Liver (tissue), 8 donors: ENCODE measurements at regions not wholly inside any gene's neighbourhood (a gene's known extent, or its start where the extent isn't known, plus 50 kb on each side); places are given as distances from the start of the nearest gene placed in this dataset.

Experiments used
- DNase-seq: peaks from one replicate; pipeline ENCODE4 v3.0.0-alpha.2; 2017; ENCODE audit warnings: low spot score
- H3K27ac ChIP-seq, 2 donors: one replicate each; pipeline ENCODE4 v1.7.0; 2013; ENCODE audit warnings: inconsistent platforms in 2 of 2, low read length in 2 of 2, control low read depth in 1 of 2, low read depth in 1 of 2, mild to moderate bottlenecking in 1 of 2
- H3K27me3 ChIP-seq, 4 donors: one replicate each; pipeline versions ENCODE4 v1.6.1 to v1.7.0; 2013; ENCODE audit warnings: low read length in 3 of 4, inconsistent platforms in 1 of 4, mild to moderate bottlenecking in 1 of 4, moderate library complexity in 1 of 4; ENCODE audit not compliant: control insufficient read depth in 4 of 4, insufficient read depth in 4 of 4
- H3K36me3 ChIP-seq, 4 donors: one replicate each; pipeline versions ENCODE4 v1.6.1 to v1.7.0; 2013; ENCODE audit warnings: low read length in 3 of 4, mild to moderate bottlenecking in 3 of 4, low read depth in 1 of 4, moderate library complexity in 1 of 4; ENCODE audit not compliant: control insufficient read depth in 4 of 4, insufficient read depth in 3 of 4
- H3K4me1 ChIP-seq, 4 donors: one replicate each; pipeline versions ENCODE4 v1.6.1 to v1.7.0; 2013; ENCODE audit warnings: low read length in 3 of 4, mild to moderate bottlenecking in 3 of 4, moderate library complexity in 1 of 4; ENCODE audit not compliant: control insufficient read depth in 4 of 4, insufficient read depth in 4 of 4
- H3K4me3 ChIP-seq, 3 donors: one replicate each; pipeline versions ENCODE4 v1.6.1 to v1.7.0; 2013; ENCODE audit warnings: low read length in 3 of 3, control low read depth in 1 of 3, low read depth in 1 of 3, mild to moderate bottlenecking in 1 of 3
- H3K9ac ChIP-seq, 2 donors: one replicate each; pipeline ENCODE4 v1.7.0; 2013; ENCODE audit warnings: low read length in 2 of 2, mild to moderate bottlenecking in 2 of 2, moderate library complexity in 2 of 2, control low read depth in 1 of 2, low read depth in 1 of 2
- H3K9me3 ChIP-seq, 4 donors: one replicate each; pipeline versions ENCODE4 v1.6.1 to v1.7.0; 2013; ENCODE audit warnings: low read length in 3 of 4; ENCODE audit not compliant: control insufficient read depth in 4 of 4
- CTCF ChIP-seq: fragments of 150-350 bp; IDR thresholded peaks from 2 replicates; pipeline ENCODE4 v1.5.1; 2017; ENCODE audit warnings: improper control_type of control experiment, low read depth, low read length; ENCODE audit not compliant: missing input control
- EGR1 ChIP-seq, 2 donors: IDR thresholded peaks; 2 replicates each; pipeline ENCODE4 v1.6.1; 2016 to 2018; ENCODE audit warnings: antibody characterized with exemption in 2 of 2, low read depth in 2 of 2
- FOXA2 ChIP-seq: IDR thresholded peaks from 2 replicates; pipeline ENCODE4 v1.6.1; 2016; ENCODE audit warnings: antibody characterized with exemption
- GABPA ChIP-seq, 2 donors: IDR thresholded peaks in 1 of 2; conservative IDR thresholded peaks in 1 of 2; 2 replicates each; pipeline ENCODE4 v1.6.1; 2016; ENCODE audit warnings: antibody characterized with exemption in 2 of 2, mild to moderate bottlenecking in 1 of 2, moderate library complexity in 1 of 2
- JUND ChIP-seq, 2 donors: IDR thresholded peaks; 2 replicates each; pipeline ENCODE4 v1.6.1; 2016; ENCODE audit warnings: antibody characterized with exemption in 2 of 2
- NR2F2 ChIP-seq: IDR thresholded peaks from 2 replicates; pipeline ENCODE4 v1.6.1; 2016; ENCODE audit warnings: antibody characterized with exemption
- SP1 ChIP-seq: IDR thresholded peaks from 2 replicates; pipeline ENCODE4 v1.6.1; 2018; ENCODE audit warnings: antibody characterized with exemption, mild to moderate bottlenecking
- TAF1 ChIP-seq: conservative IDR thresholded peaks from 2 replicates; pipeline ENCODE4 v1.6.1; 2016; ENCODE audit warnings: antibody characterized with exemption, mild to moderate bottlenecking
- YY1 ChIP-seq: IDR thresholded peaks from 2 replicates; pipeline ENCODE4 v1.6.1; 2016; ENCODE audit warnings: antibody characterized with exemption, mild to moderate bottlenecking
- ZBTB33 ChIP-seq: IDR thresholded peaks from 2 replicates; pipeline ENCODE4 v1.6.1; 2016; ENCODE audit warnings: antibody characterized with exemption
- WGBS: extraction: QIAGEN DNeasy Blood & Tissue Kit; methylation state at CpG from one replicate; pipeline ENCODE4 v1.1.7; 2013; 5-methylcytosine and 5-hydroxymethylcytosine counted together
- TF ChIP-seq, protein P1 (sequence below): IDR thresholded peaks from 2 replicates; pipeline ENCODE4 v1.6.1; 2016; ENCODE audit warnings: antibody characterized with exemption
- TF ChIP-seq, protein P2 (sequence below): IDR thresholded peaks from 2 replicates; pipeline ENCODE4 v1.6.1; 2016; ENCODE audit warnings: antibody characterized with exemption
- TF ChIP-seq, protein P3 (sequence below): IDR thresholded peaks from 2 replicates; pipeline ENCODE4 v1.6.1; 2016; ENCODE audit warnings: antibody characterized with exemption, mild to moderate bottlenecking
- donor health status: healthy.
- donor health status: healthy.
- donor health status: healthy.
- donor health status: healthy.
- donor health status: healthy.

- TF ChIP-seq ZBTB33 (no peak), FOXA2 (no peak), GABPA (IDR thresholded peaks at IDR 0.05 in 1 of 2, conservative IDR thresholded peaks at IDR 0.05 in 1 of 2) (no peak), TAF1 (no peak), YY1 (no peak), CTCF (no peak), EGR1 (IDR thresholded peaks at IDR 0.05; ENCODE audit: low read depth in 2 of 2) (no peak), JUND (IDR thresholded peaks at IDR 0.05) (no peak), NR2F2 (no peak)
- TF ChIP-seq, protein P1, sequence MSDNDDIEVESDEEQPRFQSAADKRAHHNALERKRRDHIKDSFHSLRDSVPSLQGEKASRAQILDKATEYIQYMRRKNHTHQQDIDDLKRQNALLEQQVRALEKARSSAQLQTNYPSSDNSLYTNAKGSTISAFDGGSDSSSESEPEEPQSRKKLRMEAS: no peak
Measured at GRCh38 chr5:28967848-28968247, 1929.5 kb upstream of the CDH9 start (continued).

DNA sequence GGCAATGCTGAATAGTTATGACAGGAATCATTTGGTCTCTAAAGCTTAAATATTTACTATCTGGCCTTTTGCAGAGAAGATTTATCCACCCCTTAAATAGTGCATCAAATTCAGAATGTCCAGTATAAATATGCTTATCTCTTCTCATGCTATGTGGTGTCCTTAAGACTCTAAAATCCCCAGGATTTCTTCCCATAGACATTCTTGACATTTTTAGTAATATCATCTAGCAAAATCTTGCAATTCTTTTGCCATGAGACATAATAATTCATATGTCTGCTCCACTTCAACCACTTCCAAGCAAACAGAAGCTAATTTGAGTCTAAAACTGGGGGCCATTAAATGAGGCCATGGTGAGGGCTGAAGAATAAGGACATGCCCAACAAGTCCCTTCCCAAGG is 1923.4 kb upstream of the CDH9 start:
- Histone ChIP-seq H3K9me3 (no peaks in the 10 kb centered on the region), H3K9ac (no peak overlapping the region), H3K36me3 (no peaks in the 10 kb centered on the region), H3K27me3 (no peaks in the 10 kb centered on the region), H3K4me1 (no peaks in the 10 kb centered on the region), H3K27ac (no peak overlapping the region), H3K4me3 (no peak overlapping the region)
- DNase-seq: no peak
- TF ChIP-seq TAF1: no peak
- no peak for TF ChIP-seq CTCF

GRCh38 chr5:28958581-28958980 is 1920.2 kb upstream of the CDH9 start:
- TF ChIP-seq GABPA (IDR thresholded peaks at IDR 0.05 in 1 of 2, conservative IDR thresholded peaks at IDR 0.05 in 1 of 2): no peak
- TF ChIP-seq TAF1: no peak
- TF ChIP-seq, protein P2, sequence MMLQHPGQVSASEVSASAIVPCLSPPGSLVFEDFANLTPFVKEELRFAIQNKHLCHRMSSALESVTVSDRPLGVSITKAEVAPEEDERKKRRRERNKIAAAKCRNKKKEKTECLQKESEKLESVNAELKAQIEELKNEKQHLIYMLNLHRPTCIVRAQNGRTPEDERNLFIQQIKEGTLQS: no peak
- TF ChIP-seq, protein P3, sequence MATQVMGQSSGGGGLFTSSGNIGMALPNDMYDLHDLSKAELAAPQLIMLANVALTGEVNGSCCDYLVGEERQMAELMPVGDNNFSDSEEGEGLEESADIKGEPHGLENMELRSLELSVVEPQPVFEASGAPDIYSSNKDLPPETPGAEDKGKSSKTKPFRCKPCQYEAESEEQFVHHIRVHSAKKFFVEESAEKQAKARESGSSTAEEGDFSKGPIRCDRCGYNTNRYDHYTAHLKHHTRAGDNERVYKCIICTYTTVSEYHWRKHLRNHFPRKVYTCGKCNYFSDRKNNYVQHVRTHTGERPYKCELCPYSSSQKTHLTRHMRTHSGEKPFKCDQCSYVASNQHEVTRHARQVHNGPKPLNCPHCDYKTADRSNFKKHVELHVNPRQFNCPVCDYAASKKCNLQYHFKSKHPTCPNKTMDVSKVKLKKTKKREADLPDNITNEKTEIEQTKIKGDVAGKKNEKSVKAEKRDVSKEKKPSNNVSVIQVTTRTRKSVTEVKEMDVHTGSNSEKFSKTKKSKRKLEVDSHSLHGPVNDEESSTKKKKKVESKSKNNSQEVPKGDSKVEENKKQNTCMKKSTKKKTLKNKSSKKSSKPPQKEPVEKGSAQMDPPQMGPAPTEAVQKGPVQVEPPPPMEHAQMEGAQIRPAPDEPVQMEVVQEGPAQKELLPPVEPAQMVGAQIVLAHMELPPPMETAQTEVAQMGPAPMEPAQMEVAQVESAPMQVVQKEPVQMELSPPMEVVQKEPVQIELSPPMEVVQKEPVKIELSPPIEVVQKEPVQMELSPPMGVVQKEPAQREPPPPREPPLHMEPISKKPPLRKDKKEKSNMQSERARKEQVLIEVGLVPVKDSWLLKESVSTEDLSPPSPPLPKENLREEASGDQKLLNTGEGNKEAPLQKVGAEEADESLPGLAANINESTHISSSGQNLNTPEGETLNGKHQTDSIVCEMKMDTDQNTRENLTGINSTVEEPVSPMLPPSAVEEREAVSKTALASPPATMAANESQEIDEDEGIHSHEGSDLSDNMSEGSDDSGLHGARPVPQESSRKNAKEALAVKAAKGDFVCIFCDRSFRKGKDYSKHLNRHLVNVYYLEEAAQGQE: no peak
- TF ChIP-seq CTCF: no peak
- TF ChIP-seq ZBTB33: no peak
- no peak for TF ChIP-seq SP1
- TF ChIP-seq NR2F2: no peak
- DNase-seq: no peak
- Histone ChIP-seq H3K27me3 (no peaks in the 10 kb centered on the region), H3K9ac (no peak overlapping the region), H3K27ac (no peak overlapping the region), H3K4me3 (no peak overlapping the region), H3K36me3 (no peaks in the 10 kb centered on the region), H3K4me1 (no peaks in the 10 kb centered on the region), H3K9me3 (no peaks in the 10 kb centered on the region)
- 75% methylated on average over 2 of the region's 2 CpGs for WGBS
